Mesothelial cell of epicardium (in vitro differentiated cells): ENCODE measurements at regions not wholly inside any gene's neighbourhood (a gene's known extent, or its start where the extent isn't known, plus 50 kb on each side); places are given as distances from the start of the nearest gene placed in this dataset.

ENCODE experiments used
- DNase-seq, 2 experiments: peaks; one replicate each; pipeline ENCODE4 v3.0.0; 2021; ENCODE audit warnings: low spot score in 2 of 2; ENCODE audit not compliant: unreplicated experiment in 2 of 2
- H3K27ac Mint-ChIP-seq: 2 replicates; pipeline ENCODE4 v1.8.0; 2021; ENCODE audit warnings: mixed read lengths
- H3K27me3 Mint-ChIP-seq: 2 replicates; pipeline ENCODE4 v1.8.0; 2021; ENCODE audit warnings: low read depth, mixed read lengths
- H3K36me3 Mint-ChIP-seq: 2 replicates; pipeline ENCODE4 v1.8.0; 2021; ENCODE audit warnings: mixed read lengths
- H3K4me1 Mint-ChIP-seq: 2 replicates; pipeline ENCODE4 v1.8.0; 2021; ENCODE audit warnings: mixed read lengths
- H3K4me3 Mint-ChIP-seq: 2 replicates; pipeline ENCODE4 v1.8.0; 2021; ENCODE audit warnings: mild to moderate bottlenecking, moderate library complexity, mixed read lengths
- H3K9me3 Mint-ChIP-seq: 2 replicates; pipeline ENCODE4 v1.8.0; 2021; ENCODE audit warnings: mixed read lengths
- TF ChIP-seq, protein P1 (sequence below): fragments of 200-600 bp; sonication (generic); IDR thresholded peaks from one replicate; pipeline ENCODE4 v1.5.0; 2021; ENCODE audit warnings: antibody characterized with exemption; ENCODE audit not compliant: unreplicated experiment

DNA sequence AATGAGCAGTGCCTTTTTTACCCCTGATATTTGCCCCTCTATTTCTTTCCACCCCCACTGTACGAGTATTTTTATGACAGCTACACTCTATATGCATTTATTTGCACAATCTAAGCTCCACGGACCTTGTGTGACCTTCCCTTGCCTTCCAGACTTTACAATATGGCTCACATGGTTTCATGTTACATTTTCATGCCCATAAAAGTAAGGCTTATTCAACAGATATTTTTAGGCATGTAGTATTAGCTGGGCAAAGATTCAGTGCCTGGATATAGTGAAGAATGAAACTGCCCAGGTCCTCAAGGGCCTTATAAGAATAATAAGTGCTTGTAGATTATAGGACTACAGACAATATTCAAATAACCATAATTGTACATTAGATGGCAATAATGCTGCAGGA is 481.9 kb upstream of the CNTN4 start:
- no peak overlapping the region for H3K27ac Mint-ChIP-seq
- H3K9me3 Mint-ChIP-seq: no peaks in the 10 kb centered on the region
- no peak overlapping the region for H3K4me3 Mint-ChIP-seq
- no peak for DNase-seq
- peaks cover 18% of the 10 kb centered on the region for H3K4me1 Mint-ChIP-seq
- TF ChIP-seq, protein P1, sequence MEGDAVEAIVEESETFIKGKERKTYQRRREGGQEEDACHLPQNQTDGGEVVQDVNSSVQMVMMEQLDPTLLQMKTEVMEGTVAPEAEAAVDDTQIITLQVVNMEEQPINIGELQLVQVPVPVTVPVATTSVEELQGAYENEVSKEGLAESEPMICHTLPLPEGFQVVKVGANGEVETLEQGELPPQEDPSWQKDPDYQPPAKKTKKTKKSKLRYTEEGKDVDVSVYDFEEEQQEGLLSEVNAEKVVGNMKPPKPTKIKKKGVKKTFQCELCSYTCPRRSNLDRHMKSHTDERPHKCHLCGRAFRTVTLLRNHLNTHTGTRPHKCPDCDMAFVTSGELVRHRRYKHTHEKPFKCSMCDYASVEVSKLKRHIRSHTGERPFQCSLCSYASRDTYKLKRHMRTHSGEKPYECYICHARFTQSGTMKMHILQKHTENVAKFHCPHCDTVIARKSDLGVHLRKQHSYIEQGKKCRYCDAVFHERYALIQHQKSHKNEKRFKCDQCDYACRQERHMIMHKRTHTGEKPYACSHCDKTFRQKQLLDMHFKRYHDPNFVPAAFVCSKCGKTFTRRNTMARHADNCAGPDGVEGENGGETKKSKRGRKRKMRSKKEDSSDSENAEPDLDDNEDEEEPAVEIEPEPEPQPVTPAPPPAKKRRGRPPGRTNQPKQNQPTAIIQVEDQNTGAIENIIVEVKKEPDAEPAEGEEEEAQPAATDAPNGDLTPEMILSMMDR: no peak
- H3K27me3 Mint-ChIP-seq: no peaks in the 10 kb centered on the region
- H3K36me3 Mint-ChIP-seq: no peaks in the 10 kb centered on the region

DNA sequence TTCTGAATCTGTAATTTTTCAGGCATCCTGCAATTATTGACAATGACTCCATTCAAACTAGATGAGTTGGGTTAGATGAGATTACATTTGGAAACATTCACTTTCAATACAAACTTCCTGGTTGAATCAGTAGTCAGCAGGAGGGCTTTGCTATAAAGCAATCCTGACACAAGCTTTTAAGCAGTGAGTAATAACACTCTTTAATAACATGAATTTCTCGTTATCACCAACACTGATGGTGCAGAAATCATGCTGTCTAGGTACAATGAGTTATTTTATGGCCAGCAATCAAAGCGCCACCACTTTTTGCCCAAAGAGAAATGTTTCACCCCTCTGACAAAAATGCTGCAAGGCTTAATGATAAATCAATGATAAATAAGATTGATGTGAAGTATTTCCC is 474.8 kb upstream of the CNTN4 start:
- H3K4me1 Mint-ChIP-seq: peaks cover 5% of the 10 kb centered on the region
- TF ChIP-seq, protein P1: no peak
- no peaks in the 10 kb centered on the region for H3K36me3 Mint-ChIP-seq
- no peaks in the 10 kb centered on the region for H3K9me3 Mint-ChIP-seq
- DNase-seq: no peak
- H3K4me3 Mint-ChIP-seq: no peak overlapping the region
- no peak overlapping the region for H3K27ac Mint-ChIP-seq
- H3K27me3 Mint-ChIP-seq: no peaks in the 10 kb centered on the region

DNA sequence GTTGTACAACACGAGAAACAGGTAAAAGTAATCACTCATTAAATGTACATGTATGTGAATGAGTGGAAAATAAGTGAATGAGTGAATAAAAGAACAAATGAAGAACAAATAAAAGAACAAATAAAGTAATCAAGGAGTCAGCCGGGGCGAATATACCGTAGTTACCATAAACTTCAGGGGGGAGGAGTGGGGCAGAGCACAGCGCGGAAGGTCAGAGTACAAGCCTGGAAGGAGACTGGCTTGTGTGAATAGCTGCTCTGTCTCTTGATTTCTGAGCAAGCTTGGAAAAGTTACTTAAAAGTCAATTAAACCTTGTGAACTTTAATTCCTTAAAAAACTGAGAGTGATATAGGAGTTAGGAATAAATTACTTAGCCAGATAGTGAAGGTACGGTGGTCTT is 466.5 kb upstream of the CNTN4 start:
- Mint-ChIP-seq H3K27ac (no peak overlapping the region), H3K36me3 (no peaks in the 10 kb centered on the region), H3K9me3 (no peaks in the 10 kb centered on the region), H3K27me3 (no peaks in the 10 kb centered on the region), H3K4me1 (no peaks in the 10 kb centered on the region), H3K4me3 (no peak overlapping the region)
- no peak for DNase-seq
- TF ChIP-seq, protein P1: no peak

DNA sequence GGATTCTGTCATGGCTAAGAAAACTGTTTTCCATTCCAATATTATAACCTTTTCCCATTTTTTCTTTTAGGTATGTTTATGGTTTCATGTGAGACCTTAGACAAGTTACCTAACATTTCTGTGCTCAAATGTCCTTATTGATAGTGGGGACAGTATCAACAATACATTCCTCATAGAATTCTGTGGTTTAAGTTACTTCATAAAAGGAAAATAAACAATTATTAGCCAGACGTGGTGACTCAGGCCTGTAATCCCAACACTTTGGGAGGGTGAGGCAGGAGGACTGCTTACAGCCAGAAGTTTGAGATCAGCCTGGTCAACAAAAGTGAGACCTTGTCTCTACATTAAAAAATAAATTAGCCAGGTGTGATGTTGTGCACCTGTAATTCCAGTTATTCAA is 436.8 kb upstream of the CNTN4 start:
- TF ChIP-seq, protein P1: no peak
- Mint-ChIP-seq H3K9me3 (peaks cover 15% of the 10 kb centered on the region), H3K4me3 (no peak overlapping the region), H3K4me1 (no peaks in the 10 kb centered on the region), H3K27me3 (no peaks in the 10 kb centered on the region), H3K27ac (no peak overlapping the region), H3K36me3 (no peaks in the 10 kb centered on the region)
- DNase-seq: no peak

DNA sequence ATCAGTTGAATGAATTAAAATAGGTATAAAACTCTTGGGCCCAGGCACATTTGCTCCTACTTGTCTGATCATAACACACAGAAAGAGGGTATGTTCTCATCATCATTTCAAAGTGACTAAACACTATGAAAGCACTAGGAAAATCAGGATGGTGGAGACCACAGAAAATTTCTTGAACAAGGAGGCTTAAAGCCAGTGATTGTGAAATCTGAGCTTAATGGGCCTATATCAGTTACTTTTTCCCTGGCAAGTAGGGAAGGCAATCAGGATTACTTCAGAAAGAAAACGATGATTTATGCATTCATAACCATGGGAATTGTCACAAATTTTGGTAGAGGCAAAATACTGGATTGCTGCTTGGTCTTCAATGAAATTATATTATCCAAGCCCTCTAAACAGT is 434.4 kb upstream of the CNTN4 start:
- Mint-ChIP-seq H3K36me3 (no peaks in the 10 kb centered on the region), H3K27ac (no peak overlapping the region), H3K4me1 (no peaks in the 10 kb centered on the region), H3K4me3 (no peak overlapping the region), H3K9me3 (peaks cover 11% of the 10 kb centered on the region), H3K27me3 (no peaks in the 10 kb centered on the region)
- no peak for DNase-seq
- TF ChIP-seq, protein P1: no peak

DNA sequence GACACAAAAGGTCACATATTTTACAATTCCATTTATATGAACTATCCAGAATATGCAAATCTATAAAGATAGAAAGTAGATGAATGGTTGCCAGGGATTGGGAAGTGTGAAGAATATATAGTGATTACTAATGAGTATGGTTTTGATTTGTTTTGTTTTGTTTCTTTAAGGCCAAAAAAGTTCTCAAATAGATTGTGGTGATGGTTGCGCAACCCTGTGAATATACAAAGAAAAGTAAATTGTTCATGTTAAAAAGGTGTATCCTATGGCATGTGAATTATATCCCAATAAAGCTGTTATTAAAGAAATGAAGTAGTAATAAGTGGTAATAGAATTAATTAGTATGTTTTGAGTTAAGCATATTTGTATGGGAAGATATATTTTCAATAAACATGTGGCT is 431.8 kb upstream of the CNTN4 start:
- no peak for DNase-seq
- Mint-ChIP-seq H3K4me1 (no peaks in the 10 kb centered on the region), H3K9me3 (peaks cover 9% of the 10 kb centered on the region), H3K36me3 (no peaks in the 10 kb centered on the region), H3K27me3 (no peaks in the 10 kb centered on the region), H3K27ac (no peak overlapping the region), H3K4me3 (no peak overlapping the region)
- TF ChIP-seq, protein P1: no peak
